HPDE6-E6E7 (cell line): ENCODE measurements at regions not wholly inside any gene's neighbourhood (a gene's known extent, or its start where the extent isn't known, plus 50 kb on each side); places are given as distances from the start of the nearest gene placed in this dataset.

ENCODE experiments used
- DNase-seq: peaks from one replicate; pipeline ENCODE4 v3.0.0; 2011; ENCODE audit warnings: missing footprints; ENCODE audit errors: extremely low spot score

- no peak for DNase-seq
Measured at GRCh38 chr2:129723277-129724020, 256.0 kb upstream of the RAB6C start.

- DNase-seq = no peak
Measured at GRCh38 chr2:129724021-129724757, 255.3 kb upstream of the RAB6C start.

GRCh38 chr2:129726216-129726615, 253.2 kb upstream of the RAB6C start:
- no peak for DNase-seq

GRCh38 chr2:129727286-129727685, 252.2 kb upstream of the RAB6C start:
- no peak for DNase-seq

GRCh38 chr2:129728035-129728972, 251.2 kb upstream of the RAB6C start:
- DNase-seq = no peak

- no peak for DNase-seq
Measured at GRCh38 chr2:129729011-129729410, 250.5 kb upstream of the RAB6C start.

- no peak for DNase-seq
Measured at GRCh38 chr2:129729646-129730045, 249.8 kb upstream of the RAB6C start.

- no peak for DNase-seq
Measured at GRCh38 chr2:129730979-129731378, 248.5 kb upstream of the RAB6C start.

- no peak for DNase-seq
Measured at GRCh38 chr2:129731907-129732629, 247.4 kb upstream of the RAB6C start.

GRCh38 chr2:129732630-129733026, 246.8 kb upstream of the RAB6C start:
- no peak for DNase-seq

- no peak for DNase-seq
Measured at GRCh38 chr2:129733041-129733440, 246.4 kb upstream of the RAB6C start.

- no peak for DNase-seq
Measured at GRCh38 chr2:129733579-129733978, 245.9 kb upstream of the RAB6C start.

GRCh38 chr2:129734343-129735034, 245.0 kb upstream of the RAB6C start:
- DNase-seq = no peak

- DNase-seq = no peak
Measured at GRCh38 chr2:129735576-129735975, 243.9 kb upstream of the RAB6C start.

- DNase-seq = no peak
Measured at GRCh38 chr2:129737660-129738527, 241.6 kb upstream of the RAB6C start.

- DNase-seq = no peak
Measured at GRCh38 chr2:129738799-129739198, 240.7 kb upstream of the RAB6C start.

- DNase-seq = no peak
Measured at GRCh38 chr2:129740504-129740903, 239.0 kb upstream of the RAB6C start.

- no peak for DNase-seq
Measured at GRCh38 chr2:129741165-129741564, 238.3 kb upstream of the RAB6C start.

GRCh38 chr2:129741623-129742022, 237.8 kb upstream of the RAB6C start:
- DNase-seq = no peak
